Endothelial cell (in vitro differentiated cells): ENCODE measurements at regions not wholly inside any gene's neighbourhood (a gene's known extent, or its start where the extent isn't known, plus 50 kb on each side); places are given as distances from the start of the nearest gene placed in this dataset.
A peak's percentile ranks its signal among the peaks of the same experiment; 100 is the strongest.
"Not testable (repeated sequence)": the region's sequence is repeated elsewhere in the genome, so short reads cannot be mapped to it uniquely, and the experiment has no call there.

Experiments used
- DNase-seq: peaks from one replicate; pipeline ENCODE4 v3.0.0; 2021; ENCODE audit warnings: low spot score
- H3K27ac Mint-ChIP-seq: one replicate; pipeline ENCODE4 v1.8.0; 2021; ENCODE audit warnings: mixed read lengths, inconsistent platforms; ENCODE audit not compliant: unreplicated experiment
- H3K27me3 Mint-ChIP-seq: one replicate; pipeline ENCODE4 v1.8.0; 2021; ENCODE audit warnings: mild to moderate bottlenecking, moderate library complexity, mixed read lengths, inconsistent platforms; ENCODE audit not compliant: unreplicated experiment
- H3K36me3 Mint-ChIP-seq: one replicate; pipeline ENCODE4 v1.8.0; 2021; ENCODE audit warnings: mild to moderate bottlenecking, low read depth, mixed read lengths, inconsistent platforms; ENCODE audit not compliant: unreplicated experiment
- H3K4me1 Mint-ChIP-seq: one replicate; pipeline ENCODE4 v1.8.0; 2021; ENCODE audit warnings: mild to moderate bottlenecking, mixed read lengths, inconsistent platforms; ENCODE audit not compliant: unreplicated experiment
- H3K4me3 Mint-ChIP-seq: one replicate; pipeline ENCODE4 v1.8.0; 2021; ENCODE audit warnings: mild to moderate bottlenecking, mixed read lengths, inconsistent platforms; ENCODE audit not compliant: unreplicated experiment
- H3K9me3 Mint-ChIP-seq: one replicate; pipeline ENCODE4 v1.8.0; 2021; ENCODE audit warnings: mixed read lengths, inconsistent platforms; ENCODE audit not compliant: unreplicated experiment
- CTCF ChIP-seq: fragments of 200-600 bp; sonication (generic); IDR thresholded peaks from one replicate; pipeline ENCODE4 v1.5.0; 2021; ENCODE audit warnings: antibody characterized with exemption; ENCODE audit not compliant: unreplicated experiment

- not testable (repeated sequence) for H3K27ac Mint-ChIP-seq, DNase-seq, H3K9me3 Mint-ChIP-seq, H3K4me3 Mint-ChIP-seq, H3K27me3 Mint-ChIP-seq, H3K4me1 Mint-ChIP-seq, H3K36me3 Mint-ChIP-seq
- peak; percentile 31 for TF ChIP-seq CTCF
Measured at GRCh38 chr21:8695889-8696288, 1825.5 kb upstream of the TPTE start.

- H3K4me1 Mint-ChIP-seq, H3K27ac Mint-ChIP-seq, H3K9me3 Mint-ChIP-seq, H3K27me3 Mint-ChIP-seq, DNase-seq, H3K4me3 Mint-ChIP-seq, H3K36me3 Mint-ChIP-seq: not testable (repeated sequence)
Measured at GRCh38 chr21:8701297-8701696, 1820.1 kb upstream of the TPTE start.

- not testable (repeated sequence) for H3K4me3 Mint-ChIP-seq, H3K9me3 Mint-ChIP-seq, H3K36me3 Mint-ChIP-seq, H3K27me3 Mint-ChIP-seq, DNase-seq, H3K4me1 Mint-ChIP-seq, H3K27ac Mint-ChIP-seq
Measured at GRCh38 chr21:8705829-8706228, 1815.6 kb upstream of the TPTE start.
